ENCODE measurements at regions not wholly inside any gene's neighbourhood (a gene's known extent, or its start where the extent isn't known, plus 50 kb on each side); places are given as distances from the start of the nearest gene placed in this dataset.

DNA sequence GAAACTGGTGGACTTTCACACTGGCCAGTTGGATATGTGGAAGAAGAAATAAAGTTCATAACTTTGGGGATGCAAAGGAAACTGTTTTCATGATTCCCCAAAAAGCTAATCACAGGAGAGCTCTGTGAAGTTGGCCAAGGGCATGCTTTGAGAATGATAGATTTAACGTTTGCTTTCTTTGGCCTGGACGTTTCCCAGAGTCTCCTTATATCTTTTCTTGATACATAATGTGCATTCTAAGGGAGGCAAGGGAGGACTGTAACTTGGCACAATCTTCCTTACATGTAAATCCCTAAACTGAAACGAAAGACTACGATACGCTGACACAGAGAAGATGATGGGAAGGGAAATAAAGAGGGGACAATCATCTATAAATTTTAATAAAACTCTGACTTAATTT, 176.5 kb upstream of the INHBA start:
- TF ChIP-seq, protein P1, sequence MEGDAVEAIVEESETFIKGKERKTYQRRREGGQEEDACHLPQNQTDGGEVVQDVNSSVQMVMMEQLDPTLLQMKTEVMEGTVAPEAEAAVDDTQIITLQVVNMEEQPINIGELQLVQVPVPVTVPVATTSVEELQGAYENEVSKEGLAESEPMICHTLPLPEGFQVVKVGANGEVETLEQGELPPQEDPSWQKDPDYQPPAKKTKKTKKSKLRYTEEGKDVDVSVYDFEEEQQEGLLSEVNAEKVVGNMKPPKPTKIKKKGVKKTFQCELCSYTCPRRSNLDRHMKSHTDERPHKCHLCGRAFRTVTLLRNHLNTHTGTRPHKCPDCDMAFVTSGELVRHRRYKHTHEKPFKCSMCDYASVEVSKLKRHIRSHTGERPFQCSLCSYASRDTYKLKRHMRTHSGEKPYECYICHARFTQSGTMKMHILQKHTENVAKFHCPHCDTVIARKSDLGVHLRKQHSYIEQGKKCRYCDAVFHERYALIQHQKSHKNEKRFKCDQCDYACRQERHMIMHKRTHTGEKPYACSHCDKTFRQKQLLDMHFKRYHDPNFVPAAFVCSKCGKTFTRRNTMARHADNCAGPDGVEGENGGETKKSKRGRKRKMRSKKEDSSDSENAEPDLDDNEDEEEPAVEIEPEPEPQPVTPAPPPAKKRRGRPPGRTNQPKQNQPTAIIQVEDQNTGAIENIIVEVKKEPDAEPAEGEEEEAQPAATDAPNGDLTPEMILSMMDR (IDR thresholded peaks at IDR 0.05): no peak
- no peak for TF ChIP-seq POLR2A (IDR thresholded peaks at IDR 0.05)

All from lower leg skin (tissue), 3 donors.